NT2/D1 (cell line): ENCODE measurements at regions not wholly inside any gene's neighbourhood (a gene's known extent, or its start where the extent isn't known, plus 50 kb on each side); places are given as distances from the start of the nearest gene placed in this dataset.

Experiments
- SUZ12 ChIP-seq: IDR thresholded peaks from 2 replicates; pipeline ENCODE4 v1.6.1; 2011; ENCODE audit not compliant: insufficient read length, insufficient read depth; ENCODE audit errors: extremely low read depth
- YY1 ChIP-seq: IDR thresholded peaks from 2 replicates; pipeline ENCODE4 v1.6.1; 2011; ENCODE audit not compliant: insufficient read length, insufficient read depth
- ZNF274 ChIP-seq: IDR thresholded peaks from 2 replicates; pipeline ENCODE4 v1.6.1; 2011; ENCODE audit warnings: mild to moderate bottlenecking, low read depth, low read length

GRCh38 chr4:135256111-135256510, 1054.5 kb upstream of the PABPC4L start:
- TF ChIP-seq YY1 (no peak), ZNF274 (no peak), SUZ12 (no peak)
